ENCODE measurements at regions not wholly inside any gene's neighbourhood (a gene's known extent, or its start where the extent isn't known, plus 50 kb on each side); places are given as distances from the start of the nearest gene placed in this dataset.
"Not testable (repeated sequence)": the region's sequence is repeated elsewhere in the genome, so short reads cannot be mapped to it uniquely, and the experiment has no call there.

GRCh38 chr6:85130743-85131142, 319.1 kb upstream of the NT5E start:
- no peak overlapping the region for H3K4me3 Mint-ChIP-seq
- H3K4me3 ChIP-seq (ENCODE audit: low read length) = no peak overlapping the region
- peaks cover 3% of the 10 kb centered on the region for H3K27me3 Mint-ChIP-seq (ENCODE audit: insufficient read depth)
- no peak overlapping the region for H3K9ac ChIP-seq (ENCODE audit: extremely low read depth, low read length, poor library complexity, severe bottlenecking)
- no peak for TF ChIP-seq CTCF (conservative IDR thresholded peaks at IDR 0.05)
- WGBS, 2 experiments (ENCODE audit: insufficient coverage in 1 of 2, insufficient read length in 1 of 2) = 98 to 100% methylated on average over 2 to 3 of the region's 3 CpGs
- no peak for DNase-seq
- H3K36me3 ChIP-seq (ENCODE audit: control insufficient read depth, insufficient read depth, low read length) = no peaks in the 10 kb centered on the region
- H3K9me3 ChIP-seq (ENCODE audit: control insufficient read depth, low read length) = no peaks in the 10 kb centered on the region
- H3K4me1 Mint-ChIP-seq = peaks cover 35% of the 10 kb centered on the region
- no peaks in the 10 kb centered on the region for H3K4me1 ChIP-seq (ENCODE audit: control insufficient read depth, insufficient read depth, low read length)
- H3K36me3 Mint-ChIP-seq (ENCODE audit: low read depth) = no peaks in the 10 kb centered on the region
- H3K9me3 Mint-ChIP-seq = no peaks in the 10 kb centered on the region
- H3K27ac Mint-ChIP-seq = no peak overlapping the region
- H3K27me3 ChIP-seq (ENCODE audit: control insufficient read depth, insufficient read depth, low read length, poor library complexity, severe bottlenecking) = no peaks in the 10 kb centered on the region
- H3K27ac ChIP-seq (ENCODE audit: low read depth, low read length) = no peak overlapping the region

- H3K27me3 Mint-ChIP-seq (ENCODE audit: insufficient read depth) = no peaks in the 10 kb centered on the region
- H3K4me1 ChIP-seq (ENCODE audit: control insufficient read depth, insufficient read depth, low read length) = no peaks in the 10 kb centered on the region
- TF ChIP-seq CTCF (conservative IDR thresholded peaks at IDR 0.05) = no peak
- peaks cover 29% of the 10 kb centered on the region for H3K4me1 Mint-ChIP-seq
- no peaks in the 10 kb centered on the region for H3K9me3 ChIP-seq (ENCODE audit: control insufficient read depth, low read length)
- H3K27ac ChIP-seq (ENCODE audit: low read depth, low read length) = no peak overlapping the region
- DNase-seq = no peak
- H3K9ac ChIP-seq (ENCODE audit: extremely low read depth, low read length, poor library complexity, severe bottlenecking) = no peak overlapping the region
- H3K27me3 ChIP-seq (ENCODE audit: control insufficient read depth, insufficient read depth, low read length, poor library complexity, severe bottlenecking) = no peaks in the 10 kb centered on the region
- H3K4me3 ChIP-seq (ENCODE audit: low read length) = no peak overlapping the region
- H3K36me3 Mint-ChIP-seq (ENCODE audit: low read depth) = no peaks in the 10 kb centered on the region
- H3K4me3 Mint-ChIP-seq = no peak overlapping the region
- no peak overlapping the region for H3K27ac Mint-ChIP-seq
- WGBS, 2 experiments (ENCODE audit: insufficient coverage in 1 of 2, insufficient read length in 1 of 2) = 67 to 96% methylated on average over 1 to 4 of the region's 5 CpGs
- no peaks in the 10 kb centered on the region for H3K9me3 Mint-ChIP-seq
- H3K36me3 ChIP-seq (ENCODE audit: control insufficient read depth, insufficient read depth, low read length) = no peaks in the 10 kb centered on the region
Observed at GRCh38 chr6:85129881-85130280, 320.0 kb upstream of the NT5E start.

- no peaks in the 10 kb centered on the region for H3K9me3 ChIP-seq (ENCODE audit: control insufficient read depth, low read length)
- no peaks in the 10 kb centered on the region for H3K27me3 Mint-ChIP-seq (ENCODE audit: insufficient read depth)
- DNase-seq = no peak
- no peak overlapping the region for H3K9ac ChIP-seq (ENCODE audit: extremely low read depth, low read length, poor library complexity, severe bottlenecking)
- no peaks in the 10 kb centered on the region for H3K36me3 Mint-ChIP-seq (ENCODE audit: low read depth)
- peaks cover 29% of the 10 kb centered on the region for H3K4me1 Mint-ChIP-seq
- H3K9me3 Mint-ChIP-seq = no peaks in the 10 kb centered on the region
- TF ChIP-seq CTCF (conservative IDR thresholded peaks at IDR 0.05) = no peak
- H3K27ac ChIP-seq (ENCODE audit: low read depth, low read length) = no peak overlapping the region
- no peak overlapping the region for H3K4me3 Mint-ChIP-seq
- no peak overlapping the region for H3K4me3 ChIP-seq (ENCODE audit: low read length)
- no peak overlapping the region for H3K27ac Mint-ChIP-seq
- WGBS, 2 experiments (ENCODE audit: insufficient coverage in 1 of 2, insufficient read length in 1 of 2) = 83 to 95% methylated on average over 3 to 4 of the region's 4 CpGs
- no peaks in the 10 kb centered on the region for H3K4me1 ChIP-seq (ENCODE audit: control insufficient read depth, insufficient read depth, low read length)
- no peaks in the 10 kb centered on the region for H3K36me3 ChIP-seq (ENCODE audit: control insufficient read depth, insufficient read depth, low read length)
- H3K27me3 ChIP-seq (ENCODE audit: control insufficient read depth, insufficient read depth, low read length, poor library complexity, severe bottlenecking) = no peaks in the 10 kb centered on the region
Observed at GRCh38 chr6:85128781-85129180, 321.1 kb upstream of the NT5E start.

GRCh38 chr6:85128256-85128655, 321.6 kb upstream of the NT5E start:
- not testable (repeated sequence) for H3K27ac ChIP-seq (ENCODE audit: low read depth, low read length); H3K36me3 ChIP-seq (ENCODE audit: control insufficient read depth, insufficient read depth, low read length); H3K27ac Mint-ChIP-seq; H3K4me3 Mint-ChIP-seq; H3K27me3 Mint-ChIP-seq (ENCODE audit: insufficient read depth); H3K9me3 Mint-ChIP-seq; H3K9ac ChIP-seq (ENCODE audit: extremely low read depth, low read length, poor library complexity, severe bottlenecking); H3K36me3 Mint-ChIP-seq (ENCODE audit: low read depth); H3K4me3 ChIP-seq (ENCODE audit: low read length); H3K27me3 ChIP-seq (ENCODE audit: control insufficient read depth, insufficient read depth, low read length, poor library complexity, severe bottlenecking); DNase-seq; H3K9me3 ChIP-seq (ENCODE audit: control insufficient read depth, low read length); H3K4me1 ChIP-seq (ENCODE audit: control insufficient read depth, insufficient read depth, low read length)
- H3K4me1 Mint-ChIP-seq = peaks cover 28% of the 10 kb centered on the region
- WGBS, 2 experiments (ENCODE audit: insufficient coverage in 1 of 2, insufficient read length in 1 of 2) = 90 to 100% methylated on average over 1 to 3 of the region's 3 CpGs
